ENCODE measurements at regions not wholly inside any gene's neighbourhood (a gene's known extent, or its start where the extent isn't known, plus 50 kb on each side); places are given as distances from the start of the nearest gene placed in this dataset.

GRCh38 chr4:183763990-183764754, 105.1 kb downstream of the TRAPPC11 start:
- no peak for TF ChIP-seq CTCF (IDR thresholded peaks at IDR 0.05; ENCODE audit: low read length)
- no peak for TF ChIP-seq EZH2 (IDR thresholded peaks at IDR 0.05; ENCODE audit: borderline replicate concordance, low read length)
